Naive thymus-derived CD4-positive, alpha-beta T cell (primary cell): ENCODE measurements at regions not wholly inside any gene's neighbourhood (a gene's known extent, or its start where the extent isn't known, plus 50 kb on each side); places are given as distances from the start of the nearest gene placed in this dataset.

Experiments used
- ATAC-seq: fragments of 150-1000 bp; cut with Tn5 transposase; 2 replicates; pipeline ENCODE4 v1.10.0; 2021; ENCODE audit warnings: mild to moderate bottlenecking, moderate library complexity
- CTCF ChIA-PET: fragments of 350-600 bp; sonication (Branson Sonifier 250); formaldehyde crosslinking; loops from one replicate; lab custom pipeline; 2021; ENCODE audit warnings: antibody characterized with exemption; lab: Charles Lee
- POLR2A ChIA-PET: fragments of 350-600 bp; sonication (Branson Sonifier 250); formaldehyde crosslinking; loops from one replicate; lab custom pipeline; 2021; ENCODE audit warnings: antibody characterized with exemption, inconsistent platforms; lab: Charles Lee
- DNase-seq, 9 donors: peaks; one replicate each; pipeline versions ENCODE4 v3.0.0 to v3.0.0-alpha.2; 2020 to 2022; ENCODE audit warnings: mixed read lengths in 1 of 9
- H3K27ac ChIP-seq: one replicate; pipeline ENCODE4 v1.7.0; 2013; ENCODE audit warnings: mild to moderate bottlenecking, low read depth, low read length, moderate library complexity
- H3K27me3 ChIP-seq, 2 donors: one replicate each; pipeline ENCODE4 v1.7.0; 2013; ENCODE audit warnings: low read length in 2 of 2, mild to moderate bottlenecking in 2 of 2, moderate library complexity in 2 of 2; ENCODE audit not compliant: control insufficient read depth in 2 of 2, insufficient read depth in 2 of 2
- H3K36me3 ChIP-seq, 3 experiments: 1 replicate in 2 of 3; 2 replicates in 1 of 3; pipeline ENCODE4 v1.7.0; 2013; ENCODE audit warnings: low read length in 3 of 3, mild to moderate bottlenecking in 3 of 3, moderate library complexity in 1 of 3; ENCODE audit not compliant: insufficient read depth in 3 of 3, control insufficient read depth in 2 of 3
- H3K4me1 ChIP-seq, 2 donors: one replicate each; pipeline ENCODE4 v1.7.0; 2013; ENCODE audit warnings: low read length in 2 of 2, mild to moderate bottlenecking in 2 of 2, moderate library complexity in 1 of 2; ENCODE audit not compliant: control insufficient read depth in 2 of 2, insufficient read depth in 2 of 2
- H3K4me3 ChIP-seq: 2 replicates; pipeline ENCODE4 v1.7.0; 2013; ENCODE audit warnings: mild to moderate bottlenecking, low read length
- H3K9me3 ChIP-seq, 3 experiments: 1 replicate in 2 of 3; 2 replicates in 1 of 3; pipeline ENCODE4 v1.7.0; 2013; ENCODE audit warnings: low read length in 3 of 3; ENCODE audit not compliant: control insufficient read depth in 2 of 3
- H3K27ac Mint-ChIP-seq, 9 donors: one replicate each; pipeline ENCODE4 v1.8.0; 2020 to 2022; ENCODE audit warnings: mixed read lengths in 9 of 9, mild to moderate bottlenecking in 8 of 9, moderate library complexity in 5 of 9, inconsistent platforms in 2 of 9
- H3K27me3 Mint-ChIP-seq, 5 donors: one replicate each; pipeline ENCODE4 v1.8.0; 2021 to 2022; ENCODE audit warnings: mixed read lengths in 5 of 5, mild to moderate bottlenecking in 1 of 5
- H3K36me3 Mint-ChIP-seq, 5 donors: one replicate each; pipeline ENCODE4 v1.8.0; 2020 to 2022; ENCODE audit warnings: mixed read lengths in 5 of 5, mild to moderate bottlenecking in 3 of 5, inconsistent platforms in 1 of 5
- H3K4me1 Mint-ChIP-seq, 7 donors: one replicate each; pipeline ENCODE4 v1.8.0; 2020 to 2022; ENCODE audit warnings: mixed read lengths in 7 of 7, mild to moderate bottlenecking in 3 of 7, inconsistent platforms in 1 of 7
- H3K4me3 Mint-ChIP-seq, 10 donors: one replicate each; pipeline ENCODE4 v1.8.0; 2020 to 2022; ENCODE audit warnings: mild to moderate bottlenecking in 10 of 10, mixed read lengths in 10 of 10, moderate library complexity in 6 of 10, inconsistent platforms in 2 of 10
- H3K9me3 Mint-ChIP-seq, 11 donors: one replicate each; pipeline ENCODE4 v1.8.0; 2020 to 2022; ENCODE audit warnings: mixed read lengths in 11 of 11, mild to moderate bottlenecking in 4 of 11, inconsistent platforms in 1 of 11, moderate library complexity in 1 of 11
- intact Hi-C, 2 donors: fragments of 100-400 bp; cut with micrococcal nuclease; formaldehyde crosslinking; loops; one replicate each; pipeline ENCODE4 v1.15.1; 2023

GRCh38 chr13:100892981-100893380 lies 218.4 kb upstream of the TMTC4 start:
- ATAC-seq (no peak), DNase-seq (no peak)
- Mint-ChIP-seq H3K9me3 (peaks cover 0 to 9% (median 4%) of the 10 kb centered on the region in 11 donors), H3K27ac (no peak overlapping the region), H3K27me3 (peaks cover 0 to 21% (median 15%) of the 10 kb centered on the region in 5 donors), H3K36me3 (no peaks in the 10 kb centered on the region), H3K4me3 (no peak overlapping the region), H3K4me1 (peaks cover 0 to 1% (median 0%) of the 10 kb centered on the region in 7 donors)
- H3K27me3 ChIP-seq, result no peaks in the 10 kb centered on the region
- no peak overlapping the region for H3K4me3 ChIP-seq
- H3K4me1 ChIP-seq, result no peaks in the 10 kb centered on the region
- ChIA-PET POLR2A (no interaction called here), CTCF (no interaction called here)
- intact Hi-C loops, result no loop called here
- H3K27ac ChIP-seq, result no peak overlapping the region
- H3K36me3 ChIP-seq, result no peaks in the 10 kb centered on the region
- no peaks in the 10 kb centered on the region for H3K9me3 ChIP-seq

- DNase-seq, result no peak
Observed at GRCh38 chr13:100890645-100891044, 216.1 kb upstream of the TMTC4 start.

GRCh38 chr13:100887729-100888151 lies 213.1 kb upstream of the TMTC4 start:
- no peak overlapping the region for H3K27ac Mint-ChIP-seq
- H3K4me3 ChIP-seq, result no peak overlapping the region
- ChIA-PET POLR2A (interaction anchor here (0.6 kb wide), 1 partner anchor 166 kb away, joined by 3 read pairs; no protein-coding TSS in a partner anchor), CTCF (no interaction called here)
- H3K9me3 ChIP-seq, result no peaks in the 10 kb centered on the region
- peaks cover 2 to 31% (median 20%) of the 10 kb centered on the region in 5 donors for H3K27me3 Mint-ChIP-seq
- H3K27ac ChIP-seq, result no peak overlapping the region
- DNase-seq (no peak), ATAC-seq (no peak)
- no peaks in the 10 kb centered on the region for H3K27me3 ChIP-seq
- no peaks in the 10 kb centered on the region for H3K4me1 ChIP-seq
- peaks cover 0 to 1% (median 0%) of the 10 kb centered on the region in 5 donors for H3K36me3 Mint-ChIP-seq
- no peaks in the 10 kb centered on the region for H3K36me3 ChIP-seq
- no peaks in the 10 kb centered on the region for H3K4me1 Mint-ChIP-seq
- H3K4me3 Mint-ChIP-seq, result no peak overlapping the region
- intact Hi-C loops, result no loop called here
- peaks cover 0 to 9% (median 5%) of the 10 kb centered on the region in 11 donors for H3K9me3 Mint-ChIP-seq

More at GRCh38 chr13:100890645-100891044, 216.1 kb upstream of the TMTC4 start:
- Mint-ChIP-seq H3K27me3 (peaks cover 0 to 34% (median 23%) of the 10 kb centered on the region in 5 donors), H3K36me3 (peaks cover 0 to 1% (median 0%) of the 10 kb centered on the region in 5 donors), H3K4me3 (no peak overlapping the region), H3K9me3 (peaks cover 0 to 9% (median 5%) of the 10 kb centered on the region in 11 donors), H3K27ac (no peak overlapping the region), H3K4me1 (peaks cover 0 to 1% (median 0%) of the 10 kb centered on the region in 7 donors)
- CTCF ChIA-PET, result no interaction called here
- Histone ChIP-seq H3K9me3 (no peaks in the 10 kb centered on the region), H3K36me3 (no peaks in the 10 kb centered on the region), H3K4me1 (no peaks in the 10 kb centered on the region), H3K4me3 (no peak overlapping the region), H3K27me3 (no peaks in the 10 kb centered on the region), H3K27ac (no peak overlapping the region)
- intact Hi-C loops, result no loop called here
- POLR2A ChIA-PET, result no interaction called here
- no peak for ATAC-seq

- peaks cover 0 to 1% (median 0%) of the 10 kb centered on the region in 5 donors for H3K36me3 Mint-ChIP-seq
- H3K9me3 Mint-ChIP-seq, result peaks cover 0 to 7% (median 3%) of the 10 kb centered on the region in 11 donors
- no peak overlapping the region for H3K27ac ChIP-seq
- H3K27me3 ChIP-seq, result no peaks in the 10 kb centered on the region
- peaks cover 8 to 31% (median 17%) of the 10 kb centered on the region in 5 donors for H3K27me3 Mint-ChIP-seq
- no peak overlapping the region for H3K4me3 Mint-ChIP-seq
- H3K27ac Mint-ChIP-seq, result no peak overlapping the region
- H3K36me3 ChIP-seq, result no peaks in the 10 kb centered on the region
- ATAC-seq (no peak), DNase-seq (no peak)
- H3K4me3 ChIP-seq, result no peak overlapping the region
- no peaks in the 10 kb centered on the region for H3K9me3 ChIP-seq
- ChIA-PET CTCF (no interaction called here), POLR2A (no interaction called here)
- intact Hi-C loops, result no loop called here
- H3K4me1 Mint-ChIP-seq, result no peaks in the 10 kb centered on the region
- no peaks in the 10 kb centered on the region for H3K4me1 ChIP-seq
Observed at GRCh38 chr13:100883453-100883852, 208.9 kb upstream of the TMTC4 start.

- Mint-ChIP-seq H3K4me1 (no peaks in the 10 kb centered on the region), H3K27me3 (peaks cover 7 to 20% (median 12%) of the 10 kb centered on the region in 5 donors), H3K36me3 (peaks cover 0 to 2% (median 0%) of the 10 kb centered on the region in 5 donors), H3K27ac (no peak overlapping the region), H3K4me3 (no peak overlapping the region), H3K9me3 (peaks cover 0 to 8% (median 3%) of the 10 kb centered on the region in 11 donors)
- H3K4me1 ChIP-seq, result no peaks in the 10 kb centered on the region
- intact Hi-C loops, result no loop called here
- H3K27me3 ChIP-seq, result no peaks in the 10 kb centered on the region
- CTCF ChIA-PET, result no interaction called here
- POLR2A ChIA-PET, result no interaction called here
- ATAC-seq, result no peak
- H3K9me3 ChIP-seq, result no peaks in the 10 kb centered on the region
- H3K27ac ChIP-seq, result no peak overlapping the region
- no peaks in the 10 kb centered on the region for H3K36me3 ChIP-seq
- H3K4me3 ChIP-seq, result no peak overlapping the region
- DNase-seq, result no peak
Observed at GRCh38 chr13:100881291-100881864, 206.8 kb upstream of the TMTC4 start.

- H3K36me3 Mint-ChIP-seq, result peaks cover 0 to 6% (median 0%) of the 10 kb centered on the region in 5 donors
- H3K9me3 Mint-ChIP-seq, result peaks cover 0 to 13% (median 8%) of the 10 kb centered on the region in 11 donors
- H3K4me3 Mint-ChIP-seq, result no peak overlapping the region
- no peak for DNase-seq
- no peak for ATAC-seq
- H3K27ac Mint-ChIP-seq, result no peak overlapping the region
- intact Hi-C loops, result no loop called here
- Histone ChIP-seq H3K27ac (no peak overlapping the region), H3K9me3 (no peaks in the 10 kb centered on the region), H3K27me3 (no peaks in the 10 kb centered on the region), H3K4me1 (no peaks in the 10 kb centered on the region), H3K36me3 (no peaks in the 10 kb centered on the region), H3K4me3 (no peak overlapping the region)
- CTCF ChIA-PET, result no interaction called here
- H3K27me3 Mint-ChIP-seq, result peaks cover 6 to 26% (median 17%) of the 10 kb centered on the region in 5 donors
- POLR2A ChIA-PET, result no interaction called here
- H3K4me1 Mint-ChIP-seq, result peaks cover 0 to 10% (median 0%) of the 10 kb centered on the region in 7 donors
Observed at GRCh38 chr13:100880166-100880565, 205.6 kb upstream of the TMTC4 start.

- POLR2A ChIA-PET, result no interaction called here
- CTCF ChIA-PET, result no interaction called here
- no peak overlapping the region for H3K4me3 Mint-ChIP-seq
- H3K9me3 Mint-ChIP-seq, result peaks cover 0 to 13% (median 9%) of the 10 kb centered on the region in 11 donors
- intact Hi-C loops, result no loop called here
- ATAC-seq (no peak), DNase-seq (no peak)
- peaks cover 6 to 35% (median 22%) of the 10 kb centered on the region in 5 donors for H3K27me3 Mint-ChIP-seq
- Histone ChIP-seq H3K4me3 (no peak overlapping the region), H3K27me3 (no peaks in the 10 kb centered on the region), H3K27ac (no peak overlapping the region), H3K36me3 (no peaks in the 10 kb centered on the region), H3K9me3 (no peaks in the 10 kb centered on the region), H3K4me1 (no peaks in the 10 kb centered on the region)
- H3K27ac Mint-ChIP-seq, result no peak overlapping the region
- peaks cover 0 to 12% (median 0%) of the 10 kb centered on the region in 7 donors for H3K4me1 Mint-ChIP-seq
- H3K36me3 Mint-ChIP-seq, result peaks cover 0 to 6% (median 0%) of the 10 kb centered on the region in 5 donors
Observed at GRCh38 chr13:100879255-100879654, 204.7 kb upstream of the TMTC4 start.
